ENCODE measurements at regions not wholly inside any gene's neighbourhood (a gene's known extent, or its start where the extent isn't known, plus 50 kb on each side); places are given as distances from the start of the nearest gene placed in this dataset.

DNA sequence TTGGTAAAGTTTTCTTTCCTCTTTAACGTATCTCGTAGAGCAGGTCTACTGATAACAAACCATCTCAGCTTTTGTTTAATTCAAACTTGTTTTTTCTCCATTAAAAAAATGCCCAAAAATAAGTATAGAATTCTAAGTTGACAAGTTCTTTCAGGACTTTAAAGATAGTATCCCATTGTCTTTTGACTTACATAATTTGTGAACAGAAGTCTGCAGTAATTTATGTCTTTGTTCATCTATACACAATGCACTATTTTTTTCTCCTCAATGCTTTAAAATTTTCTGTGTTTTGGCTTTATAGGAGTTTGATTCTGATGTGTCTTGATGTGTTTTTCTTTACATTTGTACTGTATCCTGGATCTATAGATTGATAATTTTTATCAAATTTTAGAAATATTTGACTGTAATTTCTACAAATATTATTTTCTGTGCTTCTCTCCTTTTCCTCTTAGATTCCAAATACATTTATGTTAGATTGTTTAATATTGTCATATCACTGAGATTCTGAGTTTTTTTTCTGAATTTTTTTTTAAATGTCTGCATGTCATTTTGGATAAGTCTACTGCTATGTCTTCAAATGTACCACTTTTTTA is 143.3 kb downstream of the FTCDNL1 start:
- WGBS, 2 donors = 96 to 98% methylated on average over 2 of the region's 2 CpGs
- no peaks in the 10 kb centered on the region for H3K9me3 ChIP-seq
- H3K4me3 ChIP-seq = no peak overlapping the region
- TF ChIP-seq, protein P1, sequence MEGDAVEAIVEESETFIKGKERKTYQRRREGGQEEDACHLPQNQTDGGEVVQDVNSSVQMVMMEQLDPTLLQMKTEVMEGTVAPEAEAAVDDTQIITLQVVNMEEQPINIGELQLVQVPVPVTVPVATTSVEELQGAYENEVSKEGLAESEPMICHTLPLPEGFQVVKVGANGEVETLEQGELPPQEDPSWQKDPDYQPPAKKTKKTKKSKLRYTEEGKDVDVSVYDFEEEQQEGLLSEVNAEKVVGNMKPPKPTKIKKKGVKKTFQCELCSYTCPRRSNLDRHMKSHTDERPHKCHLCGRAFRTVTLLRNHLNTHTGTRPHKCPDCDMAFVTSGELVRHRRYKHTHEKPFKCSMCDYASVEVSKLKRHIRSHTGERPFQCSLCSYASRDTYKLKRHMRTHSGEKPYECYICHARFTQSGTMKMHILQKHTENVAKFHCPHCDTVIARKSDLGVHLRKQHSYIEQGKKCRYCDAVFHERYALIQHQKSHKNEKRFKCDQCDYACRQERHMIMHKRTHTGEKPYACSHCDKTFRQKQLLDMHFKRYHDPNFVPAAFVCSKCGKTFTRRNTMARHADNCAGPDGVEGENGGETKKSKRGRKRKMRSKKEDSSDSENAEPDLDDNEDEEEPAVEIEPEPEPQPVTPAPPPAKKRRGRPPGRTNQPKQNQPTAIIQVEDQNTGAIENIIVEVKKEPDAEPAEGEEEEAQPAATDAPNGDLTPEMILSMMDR (IDR thresholded peaks at IDR 0.05) = no peak
- no peaks in the 10 kb centered on the region for H3K27me3 ChIP-seq
- no peak overlapping the region for H3K27ac ChIP-seq
- H3K36me3 ChIP-seq = no peaks in the 10 kb centered on the region
- H3K4me1 ChIP-seq = no peaks in the 10 kb centered on the region
- intact Hi-C loops (cut with DNase I) = loop anchor here in 1 of 3 donors (10.0 kb wide), 1 partner anchor 157 kb away; no protein-coding TSS in a partner anchor
- DNase-seq (no peak), ATAC-seq (no peak), FAIRE-seq (no peak)

DNA sequence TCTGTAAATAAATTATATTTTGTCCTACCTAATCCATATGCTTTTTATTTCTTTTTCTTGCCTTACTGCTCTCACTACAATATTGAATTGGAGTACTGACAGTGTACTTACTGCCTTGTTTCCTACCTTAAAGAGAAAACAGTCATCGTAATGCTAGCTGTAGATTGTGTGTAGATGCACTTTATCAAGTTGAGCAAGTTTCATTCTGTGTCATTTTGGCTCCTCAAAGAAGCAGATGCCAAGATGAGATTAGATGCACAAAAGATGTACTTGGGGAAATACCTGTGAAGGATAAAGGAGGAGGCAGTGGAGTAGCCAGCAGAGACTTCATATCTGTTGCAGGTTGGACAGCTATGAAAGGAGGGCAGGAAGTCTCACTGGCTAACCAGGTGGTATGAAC is 145.5 kb downstream of the FTCDNL1 start:
- WGBS, 2 donors = 80 to 85% methylated on average over 1 of the region's 1 CpG
- Histone ChIP-seq H3K4me3 (no peak overlapping the region), H3K36me3 (no peaks in the 10 kb centered on the region), H3K4me1 (no peaks in the 10 kb centered on the region), H3K9me3 (no peaks in the 10 kb centered on the region), H3K27me3 (no peaks in the 10 kb centered on the region), H3K27ac (no peak overlapping the region)
- FAIRE-seq = no peak
- DNase-seq = no peak
- TF ChIP-seq, protein P1 (IDR thresholded peaks at IDR 0.05) = no peak
- intact Hi-C loops (cut with DNase I) = loop anchor here in 1 of 3 donors (10.0 kb wide), 1 partner anchor 159 kb away; no protein-coding TSS in a partner anchor
- ATAC-seq = no peak

GRCh38 chr2:199704358-199705238 is 146.4 kb downstream of the FTCDNL1 start:
- intact Hi-C loops (cut with DNase I) = loop anchor here in 1 of 3 donors (10.0 kb wide), 1 partner anchor 160 kb away; no protein-coding TSS in a partner anchor
- no peaks in the 10 kb centered on the region for H3K27me3 ChIP-seq
- whole genome bisulfite sequencing, 2 donors = 59 to 65% methylated on average over 1 of the region's 1 CpG
- H3K36me3 ChIP-seq = no peaks in the 10 kb centered on the region
- ATAC-seq (peak in 3 of 4 donors; percentile 84 to 92 (median 86)), FAIRE-seq (no peak), DNase-seq (peak in 1 of 6 donors; percentile 30)
- no peak overlapping the region for H3K4me3 ChIP-seq
- no peak overlapping the region for H3K27ac ChIP-seq
- TF ChIP-seq, protein P1 (IDR thresholded peaks at IDR 0.05) = peak in 3 of 4 donors; percentile 17 to 39 (median 23)
- H3K9me3 ChIP-seq = no peaks in the 10 kb centered on the region
- H3K4me1 ChIP-seq = no peaks in the 10 kb centered on the region

GRCh38 chr2:199703199-199703598 is 147.8 kb downstream of the FTCDNL1 start:
- TF ChIP-seq, protein P1 (IDR thresholded peaks at IDR 0.05) = no peak
- intact Hi-C loops (cut with DNase I) = loop anchor here in 1 of 3 donors (10.0 kb wide), 1 partner anchor 162 kb away; no protein-coding TSS in a partner anchor
- Histone ChIP-seq H3K9me3 (no peaks in the 10 kb centered on the region), H3K4me3 (no peak overlapping the region), H3K27me3 (no peaks in the 10 kb centered on the region), H3K36me3 (no peaks in the 10 kb centered on the region), H3K4me1 (no peaks in the 10 kb centered on the region), H3K27ac (no peak overlapping the region)
- no peak for FAIRE-seq
- WGBS, 2 donors = 32 to 37% methylated on average over 2 of the region's 2 CpGs
- no peak for ATAC-seq
- no peak for DNase-seq

Data from pancreas (tissue), 10 donors.